SK-N-SH treated with all-trans-retinoic acid at 6 μM for 48 hours (cell line): ENCODE measurements at regions not wholly inside any gene's neighbourhood (a gene's known extent, or its start where the extent isn't known, plus 50 kb on each side); places are given as distances from the start of the nearest gene placed in this dataset.

Source experiments
- ATAC-seq: fragments of 200-7000 bp; cut with Tn5 transposase; 3 replicates; pipeline ENCODE4 v1.9.1; 2020; ENCODE audit warnings: mild to moderate bottlenecking, moderate library complexity
- ARNTL ChIP-seq: fragments of 450-650 bp; formaldehyde crosslinking; IDR thresholded peaks from 2 replicates; pipeline ENCODE4 v1.5.0; 2020; ENCODE audit warnings: low read depth, mild to moderate bottlenecking, moderate library complexity, borderline replicate concordance
- BACH2 ChIP-seq: fragments of 250-450 bp; sonication (Bioruptor Pico); IDR thresholded peaks from 2 replicates; pipeline ENCODE4 v1.9.0; 2021; ENCODE audit warnings: mild to moderate bottlenecking, borderline replicate concordance
- CREB5 ChIP-seq: fragments of 250-450 bp; sonication (Bioruptor Pico); IDR thresholded peaks from 2 replicates; pipeline ENCODE4 v1.5.1; 2020; ENCODE audit warnings: low read depth, mild to moderate bottlenecking, moderate library complexity
- CSDC2 ChIP-seq: fragments of 250-450 bp; sonication (Bioruptor Pico); IDR thresholded peaks from 2 replicates; pipeline ENCODE4 v1.5.0; 2020; ENCODE audit warnings: mild to moderate bottlenecking, moderate library complexity
- CSRNP3 ChIP-seq: fragments of 250-450 bp; sonication (Bioruptor Pico); IDR thresholded peaks from 2 replicates; pipeline ENCODE4 v1.5.1; 2021; ENCODE audit warnings: mild to moderate bottlenecking, moderate library complexity
- ESRRG ChIP-seq: fragments of 250-450 bp; sonication (Bioruptor Pico); IDR thresholded peaks from 2 replicates; pipeline ENCODE4 v1.6.1; 2021; ENCODE audit warnings: mild to moderate bottlenecking
- GLIS3 ChIP-seq: fragments of 250-450 bp; sonication (Bioruptor Pico); IDR thresholded peaks from 2 replicates; pipeline ENCODE4 v1.5.0; 2020; ENCODE audit warnings: mild to moderate bottlenecking, moderate library complexity
- ISL1 ChIP-seq: fragments of 250-450 bp; sonication (Bioruptor Pico); IDR thresholded peaks from 2 replicates; pipeline ENCODE4 v2.1.2; 2022; ENCODE audit warnings: mild to moderate bottlenecking, moderate library complexity
- OSR1 ChIP-seq: fragments of 250-450 bp; sonication (Bioruptor Pico); IDR thresholded peaks from 2 replicates; pipeline ENCODE4 v1.8.0; 2022; ENCODE audit warnings: moderate library complexity, mild to moderate bottlenecking, inconsistent platforms
- POU6F1 ChIP-seq: fragments of 250-450 bp; sonication (Bioruptor Pico); IDR thresholded peaks from 2 replicates; pipeline ENCODE4 v1.8.0; 2021; ENCODE audit warnings: low read depth, mild to moderate bottlenecking, moderate library complexity, borderline replicate concordance
- SNAI2 ChIP-seq: fragments of 250-450 bp; sonication (Bioruptor Pico); IDR thresholded peaks from 2 replicates; pipeline ENCODE4 v1.5.0; 2020; ENCODE audit warnings: mild to moderate bottlenecking, moderate library complexity
- TCF4 ChIP-seq: fragments of 250-450 bp; sonication (Bioruptor Pico); IDR thresholded peaks from 2 replicates; pipeline ENCODE4 v1.8.0; 2021; ENCODE audit warnings: mild to moderate bottlenecking, moderate library complexity, borderline replicate concordance
- TOX ChIP-seq: fragments of 250-450 bp; sonication (Bioruptor Pico); IDR thresholded peaks from 2 replicates; pipeline ENCODE4 v1.8.0; 2021; ENCODE audit warnings: mild to moderate bottlenecking, moderate library complexity, borderline replicate concordance
- ZC3H10 ChIP-seq: fragments of 250-450 bp; sonication (Bioruptor Pico); IDR thresholded peaks from 2 replicates; pipeline ENCODE4 v1.5.1; 2021; ENCODE audit warnings: mild to moderate bottlenecking, moderate library complexity
- ZFP3 ChIP-seq: fragments of 250-450 bp; sonication (Bioruptor Pico); IDR thresholded peaks from 2 replicates; pipeline ENCODE4 v1.5.0; 2020; ENCODE audit warnings: mild to moderate bottlenecking, moderate library complexity
- ZFP30 ChIP-seq: fragments of 450-650 bp; formaldehyde crosslinking; IDR thresholded peaks from 2 replicates; pipeline ENCODE4 v1.5.0; 2022; ENCODE audit warnings: mild to moderate bottlenecking, moderate library complexity
- ZNF8 ChIP-seq: fragments of 450-650 bp; formaldehyde crosslinking; IDR thresholded peaks from 2 replicates; pipeline ENCODE4 v1.5.0; 2020; ENCODE audit warnings: mild to moderate bottlenecking, moderate library complexity
- TF ChIP-seq, protein P1 (sequence below): fragments of 250-450 bp; sonication (Bioruptor Pico); IDR thresholded peaks from 2 replicates; pipeline ENCODE4 v1.5.0; 2020; ENCODE audit warnings: mild to moderate bottlenecking, moderate library complexity

- TF ChIP-seq OSR1 (CRISPR knock-in tag) (no peak), CSDC2 (CRISPR knock-in tag) (no peak), ESRRG (CRISPR knock-in tag) (no peak), ZNF8 (CRISPR knock-in tag) (no peak), POU6F1 (CRISPR knock-in tag) (no peak), ARNTL (CRISPR knock-in tag) (no peak)
- TF ChIP-seq, protein P1, sequence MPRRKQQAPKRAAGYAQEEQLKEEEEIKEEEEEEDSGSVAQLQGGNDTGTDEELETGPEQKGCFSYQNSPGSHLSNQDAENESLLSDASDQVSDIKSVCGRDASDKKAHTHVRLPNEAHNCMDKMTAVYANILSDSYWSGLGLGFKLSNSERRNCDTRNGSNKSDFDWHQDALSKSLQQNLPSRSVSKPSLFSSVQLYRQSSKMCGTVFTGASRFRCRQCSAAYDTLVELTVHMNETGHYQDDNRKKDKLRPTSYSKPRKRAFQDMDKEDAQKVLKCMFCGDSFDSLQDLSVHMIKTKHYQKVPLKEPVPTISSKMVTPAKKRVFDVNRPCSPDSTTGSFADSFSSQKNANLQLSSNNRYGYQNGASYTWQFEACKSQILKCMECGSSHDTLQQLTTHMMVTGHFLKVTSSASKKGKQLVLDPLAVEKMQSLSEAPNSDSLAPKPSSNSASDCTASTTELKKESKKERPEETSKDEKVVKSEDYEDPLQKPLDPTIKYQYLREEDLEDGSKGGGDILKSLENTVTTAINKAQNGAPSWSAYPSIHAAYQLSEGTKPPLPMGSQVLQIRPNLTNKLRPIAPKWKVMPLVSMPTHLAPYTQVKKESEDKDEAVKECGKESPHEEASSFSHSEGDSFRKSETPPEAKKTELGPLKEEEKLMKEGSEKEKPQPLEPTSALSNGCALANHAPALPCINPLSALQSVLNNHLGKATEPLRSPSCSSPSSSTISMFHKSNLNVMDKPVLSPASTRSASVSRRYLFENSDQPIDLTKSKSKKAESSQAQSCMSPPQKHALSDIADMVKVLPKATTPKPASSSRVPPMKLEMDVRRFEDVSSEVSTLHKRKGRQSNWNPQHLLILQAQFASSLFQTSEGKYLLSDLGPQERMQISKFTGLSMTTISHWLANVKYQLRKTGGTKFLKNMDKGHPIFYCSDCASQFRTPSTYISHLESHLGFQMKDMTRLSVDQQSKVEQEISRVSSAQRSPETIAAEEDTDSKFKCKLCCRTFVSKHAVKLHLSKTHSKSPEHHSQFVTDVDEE (CRISPR knock-in tag) = no peak
- ATAC-seq = no peak
These were observed 506.1 kb downstream of the CDH11 start for GRCh38 chr16:64615630-64616280.

DNA sequence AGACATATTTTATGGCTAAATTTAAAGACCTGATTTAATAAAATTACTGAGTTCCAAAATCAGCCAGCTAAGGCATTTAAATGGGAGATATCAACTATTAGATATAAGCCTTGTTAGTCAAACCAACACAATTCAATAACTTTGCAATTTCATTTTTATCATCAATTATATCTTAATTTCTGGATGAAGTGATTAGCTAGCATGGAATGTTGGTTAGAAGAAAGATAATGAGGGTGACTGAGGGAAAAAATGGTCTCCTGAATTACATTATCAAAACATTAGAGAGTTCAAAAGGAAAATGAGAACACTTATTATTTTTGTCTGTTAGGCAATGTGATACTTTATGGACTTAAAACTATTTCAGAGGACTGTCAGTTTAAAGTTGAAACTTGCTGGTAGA lies 525.7 kb downstream of the CDH11 start:
- TF ChIP-seq BACH2 (CRISPR knock-in tag) (no peak), ISL1 (CRISPR knock-in tag) (peak; percentile 91), CREB5 (CRISPR knock-in tag) (peak; percentile 49; the same call in 1 of the 2 replicates)
- no peak for ATAC-seq

DNA sequence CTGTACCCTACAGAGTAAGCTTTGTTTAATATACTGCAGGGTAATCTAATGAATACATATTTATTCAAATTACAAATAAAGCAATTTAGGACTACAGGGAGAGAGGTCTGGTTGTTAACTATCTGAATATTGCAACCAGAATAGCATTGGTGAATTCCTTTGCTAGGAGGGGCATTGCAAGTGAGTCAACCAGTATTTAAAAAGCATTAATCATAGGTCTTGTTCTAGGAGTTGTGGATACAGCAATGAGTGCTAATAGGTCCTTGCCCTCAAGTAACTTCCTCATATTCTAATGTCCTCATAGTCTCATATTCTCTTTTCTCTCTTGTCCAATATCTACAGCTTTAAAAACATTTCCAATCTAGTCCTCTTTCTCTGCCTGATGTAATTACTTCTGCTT lies 531.4 kb downstream of the CDH11 start:
- ATAC-seq = no peak

More for the DNA sequence above, 531.4 kb downstream of the CDH11 start:
- TF ChIP-seq CSRNP3 (no peak), ARNTL (CRISPR knock-in tag) (no peak), ZFP30 (CRISPR knock-in tag) (no peak), BACH2 (CRISPR knock-in tag) (no peak), TCF4 (CRISPR knock-in tag) (no peak), ZC3H10 (CRISPR knock-in tag) (no peak), OSR1 (CRISPR knock-in tag) (no peak), ZFP3 (CRISPR knock-in tag) (no peak), POU6F1 (CRISPR knock-in tag) (no peak), TOX (CRISPR knock-in tag) (no peak), GLIS3 (CRISPR knock-in tag) (no peak), ZNF8 (CRISPR knock-in tag) (no peak), CSDC2 (CRISPR knock-in tag) (no peak), SNAI2 (CRISPR knock-in tag) (no peak)
- TF ChIP-seq, protein P1 (CRISPR knock-in tag) = no peak
